GM12874 (cell line): ENCODE measurements at regions not wholly inside any gene's neighbourhood (a gene's known extent, or its start where the extent isn't known, plus 50 kb on each side); places are given as distances from the start of the nearest gene placed in this dataset.

Experiments
- TF ChIP-seq, protein P1 (sequence below): IDR thresholded peaks from 2 replicates; pipeline ENCODE4 v1.5.1; 2011; ENCODE audit warnings: low read depth, mild to moderate bottlenecking, control low read depth, low read length, moderate library complexity; ENCODE audit not compliant: insufficient read depth

DNA sequence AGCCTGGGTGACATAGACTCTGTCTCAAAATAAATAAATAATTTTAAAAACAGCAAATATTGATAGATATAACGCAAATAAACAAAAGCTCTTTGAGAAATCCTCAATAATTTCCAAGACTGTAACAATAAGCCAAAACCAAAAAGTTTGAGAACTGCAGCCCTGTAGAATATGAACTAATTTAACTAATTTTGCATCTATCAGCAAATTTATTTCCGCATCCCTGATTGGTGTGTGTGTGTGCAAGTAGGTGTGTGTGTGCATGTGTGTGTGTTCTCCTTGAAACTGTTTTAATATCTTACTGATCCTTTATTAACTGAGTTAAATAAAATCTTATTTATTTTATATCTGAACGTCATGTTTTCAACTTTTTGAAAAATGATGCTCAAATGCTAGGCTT is 67.0 kb upstream of the ISX start:
- TF ChIP-seq, protein P1, sequence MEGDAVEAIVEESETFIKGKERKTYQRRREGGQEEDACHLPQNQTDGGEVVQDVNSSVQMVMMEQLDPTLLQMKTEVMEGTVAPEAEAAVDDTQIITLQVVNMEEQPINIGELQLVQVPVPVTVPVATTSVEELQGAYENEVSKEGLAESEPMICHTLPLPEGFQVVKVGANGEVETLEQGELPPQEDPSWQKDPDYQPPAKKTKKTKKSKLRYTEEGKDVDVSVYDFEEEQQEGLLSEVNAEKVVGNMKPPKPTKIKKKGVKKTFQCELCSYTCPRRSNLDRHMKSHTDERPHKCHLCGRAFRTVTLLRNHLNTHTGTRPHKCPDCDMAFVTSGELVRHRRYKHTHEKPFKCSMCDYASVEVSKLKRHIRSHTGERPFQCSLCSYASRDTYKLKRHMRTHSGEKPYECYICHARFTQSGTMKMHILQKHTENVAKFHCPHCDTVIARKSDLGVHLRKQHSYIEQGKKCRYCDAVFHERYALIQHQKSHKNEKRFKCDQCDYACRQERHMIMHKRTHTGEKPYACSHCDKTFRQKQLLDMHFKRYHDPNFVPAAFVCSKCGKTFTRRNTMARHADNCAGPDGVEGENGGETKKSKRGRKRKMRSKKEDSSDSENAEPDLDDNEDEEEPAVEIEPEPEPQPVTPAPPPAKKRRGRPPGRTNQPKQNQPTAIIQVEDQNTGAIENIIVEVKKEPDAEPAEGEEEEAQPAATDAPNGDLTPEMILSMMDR, result no peak

DNA sequence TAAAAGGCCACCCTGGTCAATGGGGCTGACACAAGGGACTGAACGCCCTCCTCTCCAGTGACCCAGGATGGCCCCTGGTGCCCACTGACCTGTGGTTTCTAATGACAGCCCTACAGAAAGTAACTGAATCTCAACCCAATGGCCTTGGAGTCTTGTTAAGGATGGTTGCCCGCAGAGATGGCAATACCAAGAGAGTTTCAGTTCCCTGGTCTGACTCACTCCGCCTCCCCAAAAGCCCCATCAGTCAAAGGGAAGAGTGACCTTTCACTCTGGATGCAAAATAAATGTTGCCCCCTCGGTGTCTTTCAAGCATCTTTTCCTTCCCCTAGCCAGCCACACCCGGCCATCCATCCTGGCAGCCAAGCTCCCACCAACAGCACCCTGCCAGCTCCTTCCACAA is 57.7 kb upstream of the ISX start:
- TF ChIP-seq, protein P1, result no peak

DNA sequence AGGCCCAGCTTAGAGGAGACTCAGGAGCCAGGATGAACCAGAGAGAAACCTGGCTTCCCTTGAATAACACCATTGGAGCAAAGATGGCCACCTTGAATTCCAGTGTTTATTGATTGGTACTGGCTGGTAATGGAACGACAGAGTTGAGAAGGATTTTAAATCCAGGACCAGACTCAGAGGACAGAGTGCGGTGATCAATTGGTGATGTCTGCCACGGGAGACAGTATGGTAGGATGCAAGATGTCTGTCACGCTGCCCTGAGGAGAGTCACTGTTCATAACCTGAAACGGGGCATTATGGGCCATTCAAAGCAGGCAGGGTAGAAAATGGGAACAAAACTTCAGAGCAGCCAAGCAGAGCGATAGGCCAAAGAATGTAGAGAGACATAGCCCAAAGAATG is 55.4 kb upstream of the ISX start:
- TF ChIP-seq, protein P1, result no peak

GRCh38 chr22:35014812-35015211 is 51.1 kb upstream of the ISX start:
- TF ChIP-seq, protein P1, result no peak
